WTC11 (cell line): ENCODE measurements at regions not wholly inside any gene's neighbourhood (a gene's known extent, or its start where the extent isn't known, plus 50 kb on each side); places are given as distances from the start of the nearest gene placed in this dataset.

Experiments used
- CREB1 ChIP-seq: sonication (generic); formaldehyde crosslinking; IDR thresholded peaks from 2 replicates; pipeline ENCODE4 v1.8.0; 2023; ENCODE audit warnings: mild to moderate bottlenecking, missing genetic modification reagents
- CREM ChIP-seq: sonication (generic); formaldehyde crosslinking; IDR thresholded peaks from 2 replicates; pipeline ENCODE4 v1.8.1; 2022; ENCODE audit warnings: mild to moderate bottlenecking, missing genetic modification reagents, moderate library complexity
- E2F5 ChIP-seq: sonication (generic); formaldehyde crosslinking; IDR thresholded peaks from 2 replicates; pipeline ENCODE4 v1.8.1; 2022; ENCODE audit warnings: mild to moderate bottlenecking, moderate library complexity, missing genetic modification reagents
- ERG ChIP-seq: fragments of 250-450 bp; sonication (Bioruptor Pico); IDR thresholded peaks from 2 replicates; pipeline ENCODE4 v1.8.0; 2021; ENCODE audit warnings: mild to moderate bottlenecking
- FOXP4 ChIP-seq: sonication (generic); formaldehyde crosslinking; IDR thresholded peaks from 2 replicates; pipeline ENCODE4 v1.8.0; 2022; ENCODE audit warnings: mild to moderate bottlenecking, missing genetic modification reagents
- IRF2 ChIP-seq: sonication (generic); formaldehyde crosslinking; IDR thresholded peaks from 2 replicates; pipeline ENCODE4 v1.8.0; 2022; ENCODE audit warnings: low read depth, missing genetic modification reagents, borderline replicate concordance
- MLX ChIP-seq: sonication (generic); formaldehyde crosslinking; IDR thresholded peaks from 2 replicates; pipeline ENCODE4 v1.8.1; 2023; ENCODE audit warnings: mild to moderate bottlenecking, missing genetic modification reagents, moderate library complexity
- MYBL2 ChIP-seq: sonication (generic); formaldehyde crosslinking; IDR thresholded peaks from 2 replicates; pipeline ENCODE4 v1.8.1; 2023; ENCODE audit warnings: mild to moderate bottlenecking, moderate library complexity, missing genetic modification reagents
- NFYB ChIP-seq: sonication (generic); formaldehyde crosslinking; conservative IDR thresholded peaks from 2 replicates; pipeline ENCODE4 v1.8.0; 2022; ENCODE audit warnings: low read depth, missing genetic modification reagents
- NR2C2 ChIP-seq: sonication (generic); formaldehyde crosslinking; IDR thresholded peaks from 2 replicates; pipeline ENCODE4 v1.8.0; 2022; ENCODE audit warnings: mild to moderate bottlenecking, missing genetic modification reagents
- OVOL2 ChIP-seq: fragments of 250-450 bp; sonication (Bioruptor Pico); IDR thresholded peaks from 2 replicates; pipeline ENCODE4 v1.9.0; 2021; ENCODE audit warnings: mild to moderate bottlenecking, borderline replicate concordance
- PREB ChIP-seq: sonication (generic); formaldehyde crosslinking; IDR thresholded peaks from 2 replicates; pipeline ENCODE4 v1.8.1; 2022; ENCODE audit warnings: mild to moderate bottlenecking, missing genetic modification reagents, moderate library complexity, borderline replicate concordance
- PRRX2 ChIP-seq: fragments of 250-450 bp; sonication (Bioruptor Pico); IDR thresholded peaks from 2 replicates; pipeline ENCODE4 v1.8.0; 2021; ENCODE audit warnings: mild to moderate bottlenecking
- RORB ChIP-seq: fragments of 250-450 bp; sonication (Bioruptor Pico); IDR thresholded peaks from 2 replicates; pipeline ENCODE4 v1.9.0; 2021; ENCODE audit warnings: mild to moderate bottlenecking
- SP1 ChIP-seq: sonication (generic); formaldehyde crosslinking; conservative IDR thresholded peaks from 2 replicates; pipeline ENCODE4 v1.8.1; 2022; ENCODE audit warnings: missing genetic modification reagents
- TCF7 ChIP-seq: sonication (generic); formaldehyde crosslinking; IDR thresholded peaks from 2 replicates; pipeline ENCODE4 v1.8.0; 2022; ENCODE audit warnings: mild to moderate bottlenecking, low read depth, missing genetic modification reagents, moderate library complexity
- TP53 ChIP-seq: sonication (generic); formaldehyde crosslinking; IDR thresholded peaks from 2 replicates; pipeline ENCODE4 v1.8.1; 2023; ENCODE audit warnings: mild to moderate bottlenecking, missing genetic modification reagents
- ZBTB21 ChIP-seq: sonication (generic); formaldehyde crosslinking; IDR thresholded peaks from 2 replicates; pipeline ENCODE4 v1.8.1; 2023; ENCODE audit warnings: mild to moderate bottlenecking, missing genetic modification reagents, borderline replicate concordance
- ZNF232 ChIP-seq: sonication (generic); formaldehyde crosslinking; IDR thresholded peaks from 2 replicates; pipeline ENCODE4 v1.8.0; 2022; ENCODE audit warnings: mild to moderate bottlenecking, missing genetic modification reagents
- ZNF263 ChIP-seq: sonication (generic); formaldehyde crosslinking; IDR thresholded peaks from 2 replicates; pipeline ENCODE4 v1.8.1; 2022; ENCODE audit warnings: low read depth, mild to moderate bottlenecking, moderate library complexity, missing genetic modification reagents
- ZNF416 ChIP-seq: fragments of 250-450 bp; sonication (Bioruptor Pico); IDR thresholded peaks from 2 replicates; pipeline ENCODE4 v1.9.0; 2021; ENCODE audit warnings: mild to moderate bottlenecking, inconsistent platforms
- ZNF512 ChIP-seq: sonication (generic); formaldehyde crosslinking; IDR thresholded peaks from 2 replicates; pipeline ENCODE4 v1.8.1; 2022; ENCODE audit warnings: missing genetic modification reagents, borderline replicate concordance
- ZNF532 ChIP-seq: fragments of 250-450 bp; sonication (Bioruptor Pico); IDR thresholded peaks from 2 replicates; pipeline ENCODE4 v1.9.0; 2021; ENCODE audit warnings: mild to moderate bottlenecking, borderline replicate concordance
- ZNF671 ChIP-seq: fragments of 250-450 bp; sonication (Bioruptor Pico); IDR thresholded peaks from 2 replicates; pipeline ENCODE4 v1.8.0; 2021; ENCODE audit warnings: mild to moderate bottlenecking
- ZSCAN18 ChIP-seq: fragments of 250-450 bp; sonication (Bioruptor Pico); IDR thresholded peaks from 2 replicates; pipeline ENCODE4 v2.1.2; 2022; ENCODE audit warnings: mild to moderate bottlenecking, moderate library complexity

GRCh38 chr6:121932076-121932991, 467.1 kb upstream of the HSF2 start (continued):
- 0 out of 2 replicates have a peak, but pooled peaks have one; percentile 55 for TF ChIP-seq ZSCAN18
- no peak for TF ChIP-seq CREB1
- peak; percentile 57; the same call in 1 of the 2 replicates for TF ChIP-seq SP1 (CRISPR knock-in tag)
- TF ChIP-seq ZNF532 (CRISPR knock-in tag), result peak; percentile 72; the same call in 1 of the 2 replicates
- no peak for TF ChIP-seq PREB
- no peak for TF ChIP-seq NFYB
- no peak for TF ChIP-seq IRF2 (CRISPR knock-in tag)
- TF ChIP-seq RORB (CRISPR knock-in tag), result no peak
- TF ChIP-seq ZNF512 (CRISPR knock-in tag), result no peak
- TF ChIP-seq ZBTB21 (CRISPR knock-in tag), result peak; percentile 74; the same call in 1 of the 2 replicates
- TF ChIP-seq ERG, result peak; percentile 76; the same call in 1 of the 2 replicates
- TF ChIP-seq OVOL2 (CRISPR knock-in tag), result no peak
- TF ChIP-seq ZNF416 (CRISPR knock-in tag), result no peak
- peak; percentile 59; the same call in 1 of the 2 replicates for TF ChIP-seq TP53 (CRISPR knock-in tag)
- no peak for TF ChIP-seq NR2C2 (CRISPR knock-in tag)
- TF ChIP-seq MYBL2, result no peak
- 0 out of 2 replicates have a peak, but pooled peaks have one; percentile 33 for TF ChIP-seq ZNF671 (CRISPR knock-in tag)
- peak; percentile 88; the same call in 1 of the 2 replicates for TF ChIP-seq FOXP4 (CRISPR knock-in tag)
- TF ChIP-seq MLX, result no peak
- TF ChIP-seq PRRX2, result 0 out of 2 replicates have a peak, but pooled peaks have one; percentile 50
- TF ChIP-seq ZNF263, result no peak
- TF ChIP-seq TCF7 (CRISPR knock-in tag), result no peak
- TF ChIP-seq ZNF232 (CRISPR knock-in tag), result no peak
- no peak for TF ChIP-seq E2F5
- TF ChIP-seq CREM (CRISPR knock-in tag), result peak; percentile 49; the same call in 1 of the 2 replicates
